ENCODE measurements at regions not wholly inside any gene's neighbourhood (a gene's known extent, or its start where the extent isn't known, plus 50 kb on each side); places are given as distances from the start of the nearest gene placed in this dataset.

GRCh38 chr4:107470173-107470572 lies 249.9 kb downstream of the PAPSS1 start:
- TF ChIP-seq CTCF (IDR thresholded peaks at IDR 0.05) (no peak), POLR2AphosphoS5 (IDR thresholded peaks at IDR 0.05) (no peak), POLR2A (IDR thresholded peaks at IDR 0.05) (no peak)

All from prostate gland (tissue), 2 donors.